Gastrocnemius medialis (tissue), 4 donors: ENCODE measurements at regions not wholly inside any gene's neighbourhood (a gene's known extent, or its start where the extent isn't known, plus 50 kb on each side); places are given as distances from the start of the nearest gene placed in this dataset.

Source experiments
- ATAC-seq, 2 donors: fragments of 150-250 bp; one replicate each; pipeline ENCODE4 v1.9.1; 2016
- DNase-seq, 2 donors: peaks; one replicate each; pipeline ENCODE4 v3.0.0-alpha.2; 2019
- H3K27ac ChIP-seq, 4 donors: fragments of 200-600 bp; sonication (generic); 1 replicate in 1 of 4; 2 replicates in 3 of 4; pipeline ENCODE4 v1.5.1; 2016 to 2018; ENCODE audit warnings: mild to moderate bottlenecking in 2 of 4, moderate library complexity in 1 of 4
- H3K27me3 ChIP-seq, 3 donors: fragments of 200-600 bp; sonication (generic) in 2 of 3; 1 replicate in 1 of 3; 2 replicates in 2 of 3; pipeline versions ENCODE4 v1.5.1 to v1.6.0; 2016 to 2019; ENCODE audit warnings: mild to moderate bottlenecking in 1 of 3, moderate library complexity in 1 of 3
- H3K36me3 ChIP-seq, 2 donors: fragments of 200-600 bp; sonication (generic) in 1 of 2; one replicate each; pipeline ENCODE4 v1.5.1; 2017 to 2018
- H3K4me1 ChIP-seq, 2 donors: fragments of 200-600 bp; sonication (generic) in 1 of 2; one replicate each; pipeline ENCODE4 v1.5.1; 2016 to 2017; ENCODE audit warnings: mild to moderate bottlenecking in 2 of 2
- H3K4me3 ChIP-seq, 4 donors: fragments of 200-600 bp; sonication (generic) in 3 of 4; 1 replicate in 1 of 4; 2 replicates in 3 of 4; pipeline ENCODE4 v1.5.1; 2016 to 2019; ENCODE audit warnings: mild to moderate bottlenecking in 2 of 4
- H3K9me3 ChIP-seq, 3 donors: fragments of 200-600 bp; sonication (generic) in 2 of 3; 1 replicate in 1 of 3; 2 replicates in 2 of 3; pipeline ENCODE4 v1.5.1; 2016 to 2019
- POLR2A ChIP-seq, 2 donors: fragments of 450-650 bp; IDR thresholded peaks; one replicate each; pipeline ENCODE4 v1.6.1; 2017; ENCODE audit warnings: antibody characterized with exemption in 2 of 2, mild to moderate bottlenecking in 2 of 2, moderate library complexity in 2 of 2
- in situ Hi-C, 4 donors: fragments of 200-750 bp; cut with MboI; loops; one replicate each; pipeline versions ENCODE4 v1.15.0 to v1.8.0; 2017; ENCODE audit warnings: low sequenced_read_pairs in 4 of 4
- intact Hi-C: fragments of 100-400 bp; cut with DNase I; formaldehyde crosslinking; loops from one replicate; pipeline ENCODE4 v1.15.1; 2023; ENCODE audit warnings: low total_unique reads
- TF ChIP-seq, protein P1 (sequence below), 5 experiments: fragments of 450-650 bp in 3 of 5; fragments of 200-600 bp in 2 of 5; sonication (generic) in 2 of 5; IDR thresholded peaks in 4 of 5; conservative IDR thresholded peaks in 1 of 5; 1 replicate in 4 of 5; 2 replicates in 1 of 5; pipeline ENCODE4 v1.5.1; 2016 to 2019; ENCODE audit warnings: antibody characterized with exemption in 5 of 5, mild to moderate bottlenecking in 3 of 5, moderate library complexity in 3 of 5

GRCh38 chr4:162640152-162640551 is 476.4 kb upstream of the FSTL5 start:
- no peak overlapping the region for H3K27ac ChIP-seq
- no peaks in the 10 kb centered on the region for H3K4me1 ChIP-seq
- DNase-seq (no peak), ATAC-seq (no peak)
- no peaks in the 10 kb centered on the region for H3K36me3 ChIP-seq
- no peaks in the 10 kb centered on the region for H3K27me3 ChIP-seq
- in situ Hi-C loops, result loop anchor here in 1 of 4 donors (10.0 kb wide), 1 partner anchor 395 kb away; no protein-coding TSS in a partner anchor
- intact Hi-C loops, result loop anchor here (10.0 kb wide), 1 partner anchor 395 kb away; no protein-coding TSS in a partner anchor
- no peak overlapping the region for H3K4me3 ChIP-seq
- TF ChIP-seq, protein P1, sequence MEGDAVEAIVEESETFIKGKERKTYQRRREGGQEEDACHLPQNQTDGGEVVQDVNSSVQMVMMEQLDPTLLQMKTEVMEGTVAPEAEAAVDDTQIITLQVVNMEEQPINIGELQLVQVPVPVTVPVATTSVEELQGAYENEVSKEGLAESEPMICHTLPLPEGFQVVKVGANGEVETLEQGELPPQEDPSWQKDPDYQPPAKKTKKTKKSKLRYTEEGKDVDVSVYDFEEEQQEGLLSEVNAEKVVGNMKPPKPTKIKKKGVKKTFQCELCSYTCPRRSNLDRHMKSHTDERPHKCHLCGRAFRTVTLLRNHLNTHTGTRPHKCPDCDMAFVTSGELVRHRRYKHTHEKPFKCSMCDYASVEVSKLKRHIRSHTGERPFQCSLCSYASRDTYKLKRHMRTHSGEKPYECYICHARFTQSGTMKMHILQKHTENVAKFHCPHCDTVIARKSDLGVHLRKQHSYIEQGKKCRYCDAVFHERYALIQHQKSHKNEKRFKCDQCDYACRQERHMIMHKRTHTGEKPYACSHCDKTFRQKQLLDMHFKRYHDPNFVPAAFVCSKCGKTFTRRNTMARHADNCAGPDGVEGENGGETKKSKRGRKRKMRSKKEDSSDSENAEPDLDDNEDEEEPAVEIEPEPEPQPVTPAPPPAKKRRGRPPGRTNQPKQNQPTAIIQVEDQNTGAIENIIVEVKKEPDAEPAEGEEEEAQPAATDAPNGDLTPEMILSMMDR (IDR thresholded peaks at IDR 0.05 in 4 of 5, conservative IDR thresholded peaks at IDR 0.05 in 1 of 5), result no peak
- no peak for TF ChIP-seq POLR2A (IDR thresholded peaks at IDR 0.05)
- no peaks in the 10 kb centered on the region for H3K9me3 ChIP-seq

GRCh38 chr4:162634390-162634789 is 470.6 kb upstream of the FSTL5 start:
- Histone ChIP-seq H3K9me3 (no peaks in the 10 kb centered on the region), H3K27me3 (no peaks in the 10 kb centered on the region), H3K4me3 (no peak overlapping the region), H3K27ac (no peak overlapping the region), H3K4me1 (no peaks in the 10 kb centered on the region), H3K36me3 (no peaks in the 10 kb centered on the region)
- TF ChIP-seq POLR2A (IDR thresholded peaks at IDR 0.05), result no peak
- TF ChIP-seq, protein P1 (IDR thresholded peaks at IDR 0.05 in 4 of 5, conservative IDR thresholded peaks at IDR 0.05 in 1 of 5), result no peak
- in situ Hi-C loops, result no loop called here
- DNase-seq, result no peak
- ATAC-seq, result no peak
- intact Hi-C loops, result no loop called here

- in situ Hi-C loops (no loop called here), intact Hi-C loops (no loop called here)
- no peaks in the 10 kb centered on the region for H3K9me3 ChIP-seq
- H3K4me1 ChIP-seq, result no peaks in the 10 kb centered on the region
- no peak overlapping the region for H3K4me3 ChIP-seq
- DNase-seq (no peak), ATAC-seq (no peak)
- no peak overlapping the region for H3K27ac ChIP-seq
- H3K27me3 ChIP-seq, result no peaks in the 10 kb centered on the region
- no peak for TF ChIP-seq POLR2A (IDR thresholded peaks at IDR 0.05)
- TF ChIP-seq, protein P1 (IDR thresholded peaks at IDR 0.05 in 4 of 5, conservative IDR thresholded peaks at IDR 0.05 in 1 of 5), result no peak
- no peaks in the 10 kb centered on the region for H3K36me3 ChIP-seq
Observed at GRCh38 chr4:162622664-162623063, 458.9 kb upstream of the FSTL5 start.

DNA sequence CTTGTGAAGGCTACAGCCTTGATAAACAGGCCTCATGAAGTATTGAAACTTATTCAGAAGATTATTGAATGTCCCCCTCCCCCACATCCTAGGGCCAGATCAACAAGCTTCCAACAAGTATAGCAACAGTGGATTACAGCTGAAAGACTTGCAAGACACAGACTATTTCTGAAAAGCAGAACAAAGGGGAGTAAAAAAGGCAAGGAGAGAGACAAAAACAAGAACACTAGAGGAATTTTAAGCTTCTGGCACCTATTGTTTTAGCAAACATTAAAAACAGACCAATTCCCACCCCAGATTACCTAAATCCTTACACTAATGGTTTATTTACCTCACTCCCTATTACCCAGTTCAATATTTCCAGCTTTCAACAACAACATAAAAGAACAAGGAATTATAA is 446.3 kb upstream of the FSTL5 start:
- ATAC-seq, result no peak
- in situ Hi-C loops (no loop called here), intact Hi-C loops (no loop called here)
- DNase-seq, result no peak
- Histone ChIP-seq H3K9me3 (no peaks in the 10 kb centered on the region), H3K27me3 (no peaks in the 10 kb centered on the region), H3K36me3 (no peaks in the 10 kb centered on the region), H3K27ac (no peak overlapping the region), H3K4me1 (no peaks in the 10 kb centered on the region), H3K4me3 (no peak overlapping the region)
- TF ChIP-seq, protein P1 (IDR thresholded peaks at IDR 0.05 in 4 of 5, conservative IDR thresholded peaks at IDR 0.05 in 1 of 5), result no peak
- TF ChIP-seq POLR2A (IDR thresholded peaks at IDR 0.05), result no peak

DNA sequence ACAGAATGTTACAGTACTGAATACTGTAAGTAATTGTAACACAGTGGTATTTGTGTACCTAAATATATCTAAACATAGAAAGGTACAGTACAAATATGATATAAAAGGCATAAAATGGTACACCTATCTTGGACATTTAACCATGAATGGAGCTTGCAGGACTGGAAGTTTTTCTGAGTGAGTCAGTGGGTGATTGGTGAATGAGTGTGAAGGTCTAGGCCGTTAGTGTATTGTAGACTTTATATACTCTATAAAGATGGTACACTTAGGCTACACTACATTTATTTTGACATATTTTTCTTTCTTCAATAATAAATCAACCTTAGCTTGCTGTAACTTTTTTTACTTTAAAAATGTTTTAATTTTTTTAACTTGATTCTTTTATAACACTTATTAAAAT is 422.5 kb upstream of the FSTL5 start:
- TF ChIP-seq POLR2A (IDR thresholded peaks at IDR 0.05), result no peak
- TF ChIP-seq, protein P1 (IDR thresholded peaks at IDR 0.05 in 4 of 5, conservative IDR thresholded peaks at IDR 0.05 in 1 of 5), result no peak
- Histone ChIP-seq H3K27ac (no peak overlapping the region), H3K36me3 (no peaks in the 10 kb centered on the region), H3K4me3 (no peak overlapping the region), H3K27me3 (no peaks in the 10 kb centered on the region), H3K9me3 (no peaks in the 10 kb centered on the region), H3K4me1 (no peaks in the 10 kb centered on the region)
- ATAC-seq, result no peak
- in situ Hi-C loops, result no loop called here
- DNase-seq, result no peak
- intact Hi-C loops, result no loop called here
